Endothelial cell of umbilical vein (primary cell): ENCODE measurements at regions not wholly inside any gene's neighbourhood (a gene's known extent, or its start where the extent isn't known, plus 50 kb on each side); places are given as distances from the start of the nearest gene placed in this dataset.

ENCODE experiments used
- BruUV-seq: library from RNA; stranded (reverse); fragments of 400-500 nt; replicated peaks from 2 replicates; lab custom pipeline; 2021; lab: Mats Ljungman, UMichigan
- CTCF ChIA-PET: fragments of 300-600, 350-600 bp; sonication (Branson Sonifier 250); formaldehyde crosslinking; loops from one replicate; lab custom pipeline; 2021; ENCODE audit warnings: antibody characterized with exemption, inconsistent platforms; lab: Charles Lee
- POLR2A ChIA-PET: fragments of 300-600, 350-600 bp; sonication (Branson Sonifier 250); formaldehyde crosslinking; loops from one replicate; lab custom pipeline; 2021; ENCODE audit warnings: antibody characterized with exemption, inconsistent platforms; lab: Charles Lee
- DNase-seq: peaks from one replicate; pipeline ENCODE4 v3.0.0-alpha.2; 2011; ENCODE audit warnings: low read depth, low spot score
- FAIRE-seq: peaks from 2 replicates; lab custom pipeline; 2011; peaks lifted over from hg19 to GRCh38; lab: Jason Lieb, UNC
- H2AFZ ChIP-seq: 2 replicates; pipeline ENCODE4 v1.6.0; 2012; ENCODE audit warnings: low read depth, low read length, control low read depth, inconsistent platforms
- H3K27ac ChIP-seq: 2 replicates; pipeline ENCODE4 v1.5.1; 2011; ENCODE audit warnings: low read depth, mild to moderate bottlenecking, control low read depth, low read length, moderate library complexity; ENCODE audit not compliant: insufficient read depth
- H3K27me3 ChIP-seq, 2 experiments: 2 replicates each; pipeline versions ENCODE4 v1.6.0 to v1.6.1; 2011; ENCODE audit warnings: low read length in 2 of 2, mixed read lengths in 1 of 2; ENCODE audit not compliant: control insufficient read depth in 2 of 2, insufficient read depth in 2 of 2
- H3K36me3 ChIP-seq, 2 experiments: 2 replicates in 1 of 2; 3 replicates in 1 of 2; pipeline ENCODE4 v1.5.1; 2011; ENCODE audit warnings: low read length in 2 of 2, mild to moderate bottlenecking in 1 of 2, moderate library complexity in 1 of 2; ENCODE audit not compliant: control insufficient read depth in 2 of 2, insufficient read depth in 2 of 2; ENCODE audit errors: extremely low read depth in 1 of 2
- H3K4me1 ChIP-seq: 3 replicates; pipeline ENCODE4 v1.5.1; 2011; ENCODE audit warnings: mild to moderate bottlenecking, low read length; ENCODE audit not compliant: control insufficient read depth, insufficient read depth; ENCODE audit errors: extremely low read depth
- H3K4me2 ChIP-seq: 2 replicates; pipeline ENCODE4 v1.6.1; 2011; ENCODE audit warnings: low read length, control low read depth, mixed read lengths; ENCODE audit not compliant: insufficient read depth
- H3K4me3 ChIP-seq, 3 experiments: fragments of 200-600 bp in 1 of 3; sonication (generic), shearing (Covaris generic) in 1 of 3; replicated peaks in 1 of 3; 2 replicates each; pipeline ENCODE4 v1.5.1; 2011 to 2016; ENCODE audit warnings: control low read depth in 3 of 3, low read length in 3 of 3, mild to moderate bottlenecking in 2 of 3, inconsistent platforms in 1 of 3, low read depth in 1 of 3, moderate library complexity in 1 of 3; ENCODE audit not compliant: insufficient read depth in 1 of 3
- H3K79me2 ChIP-seq: 2 replicates; pipeline ENCODE4 v1.6.0; 2012; ENCODE audit warnings: low read length, inconsistent platforms; ENCODE audit not compliant: control insufficient read depth, insufficient read depth
- H3K9ac ChIP-seq: replicated peaks from 2 replicates; pipeline ENCODE3; 2011; ENCODE audit warnings: low read length, control low read depth; ENCODE audit not compliant: insufficient read depth; ENCODE audit errors: extremely low read depth
- H3K9me1 ChIP-seq: replicated peaks from 3 replicates; pipeline ENCODE4 v1.6.0; 2011; ENCODE audit warnings: mild to moderate bottlenecking, low read length; ENCODE audit not compliant: control insufficient read depth, insufficient read depth; ENCODE audit errors: extremely low read depth
- H3K9me3 ChIP-seq: replicated peaks from 2 replicates; pipeline ENCODE4 v1.5.1; 2012; ENCODE audit warnings: low read length, inconsistent platforms; ENCODE audit not compliant: control insufficient read depth, insufficient read depth
- H4K20me1 ChIP-seq: replicated peaks from 2 replicates; pipeline ENCODE3; 2011; ENCODE audit warnings: mild to moderate bottlenecking, low read length; ENCODE audit not compliant: control insufficient read depth, insufficient read depth; ENCODE audit errors: extremely low read depth
- CTCF ChIP-seq, 2 donors: IDR thresholded peaks; 1 replicate in 1 of 2; 2 replicates in 1 of 2; pipeline ENCODE4 v1.5.1; 2011; ENCODE audit warnings: low read length in 2 of 2, mild to moderate bottlenecking in 2 of 2, moderate library complexity in 2 of 2, control low read depth in 1 of 2, inconsistent platforms in 1 of 2, low read depth in 1 of 2; ENCODE audit not compliant: insufficient read depth in 1 of 2; ENCODE audit errors: extremely low read depth in 1 of 2
- EZH2 ChIP-seq: IDR thresholded peaks from 2 replicates; pipeline ENCODE4 v1.6.1; 2012; ENCODE audit warnings: borderline replicate concordance, low read depth, mild to moderate bottlenecking, moderate library complexity, low read length, inconsistent platforms; ENCODE audit not compliant: severe bottlenecking
- JUN ChIP-seq: IDR thresholded peaks from 2 replicates; pipeline ENCODE4 v1.6.1; 2011; ENCODE audit warnings: borderline replicate concordance, low read depth; ENCODE audit not compliant: insufficient read length, insufficient read depth
- MAX ChIP-seq: IDR thresholded peaks from 2 replicates; pipeline ENCODE4 v1.6.1; 2011; ENCODE audit not compliant: insufficient read depth, insufficient read length
- POLR2AphosphoS5 ChIP-seq: IDR thresholded peaks from 2 replicates; pipeline ENCODE4 v1.6.1; 2012; ENCODE audit warnings: low read depth, mild to moderate bottlenecking, control low read depth, low read length, moderate library complexity; ENCODE audit not compliant: insufficient read depth
- dilution Hi-C: fragments of 300-500 bp; cut with MboI; formaldehyde crosslinking; loops from one replicate; pipeline ENCODE4 v1.15.0; 2019; ENCODE audit warnings: low sequenced_read_pairs; ENCODE audit not compliant: extremely low pct_ligation_motif_present
- intact Hi-C: fragments of 100-400 bp; cut with micrococcal nuclease; formaldehyde crosslinking; loops from one replicate; pipeline ENCODE4 v1.10.0; 2022

GRCh38 chr12:113582521-113583218 lies 111.0 kb upstream of the LHX5 start:
- CTCF ChIA-PET: no interaction called here
- Histone ChIP-seq H3K4me2 (no peak overlapping the region), H3K27me3 (no peaks in the 10 kb centered on the region), H3K9me3 (no peaks in the 10 kb centered on the region), H3K4me1 (no peaks in the 10 kb centered on the region), H3K36me3 (no peaks in the 10 kb centered on the region), H4K20me1 (no peaks in the 10 kb centered on the region), H3K27ac (no peak overlapping the region), H3K79me2 (no peaks in the 10 kb centered on the region), H3K4me3 (no peak overlapping the region), H3K9me1 (no peaks in the 10 kb centered on the region), H2AFZ (no peak overlapping the region), H3K9ac (no peak overlapping the region)
- no TSS peak for BruUV-seq
- POLR2A ChIA-PET: no interaction called here
- FAIRE-seq: no peak
- dilution Hi-C loops: no loop called here
- TF ChIP-seq POLR2AphosphoS5 (no peak), CTCF (IDR thresholded peaks at IDR 0.05; ENCODE audit: extremely low read depth in 1 of 2, insufficient read depth in 1 of 2, low read depth in 1 of 2, low read length in 2 of 2) (no peak), MAX (no peak), EZH2 (no peak), JUN (no peak)
- DNase-seq: no peak
- intact Hi-C loops: no loop called here
